GM12873 (cell line): ENCODE measurements at regions not wholly inside any gene's neighbourhood (a gene's known extent, or its start where the extent isn't known, plus 50 kb on each side); places are given as distances from the start of the nearest gene placed in this dataset.

Experiments used
- TF ChIP-seq, protein P1 (sequence below): IDR thresholded peaks from 2 replicates; pipeline ENCODE4 v1.5.1; 2012; ENCODE audit warnings: low read depth, mild to moderate bottlenecking, moderate library complexity, low read length, control low read depth; ENCODE audit not compliant: insufficient read depth; ENCODE audit errors: missing control alignments

DNA sequence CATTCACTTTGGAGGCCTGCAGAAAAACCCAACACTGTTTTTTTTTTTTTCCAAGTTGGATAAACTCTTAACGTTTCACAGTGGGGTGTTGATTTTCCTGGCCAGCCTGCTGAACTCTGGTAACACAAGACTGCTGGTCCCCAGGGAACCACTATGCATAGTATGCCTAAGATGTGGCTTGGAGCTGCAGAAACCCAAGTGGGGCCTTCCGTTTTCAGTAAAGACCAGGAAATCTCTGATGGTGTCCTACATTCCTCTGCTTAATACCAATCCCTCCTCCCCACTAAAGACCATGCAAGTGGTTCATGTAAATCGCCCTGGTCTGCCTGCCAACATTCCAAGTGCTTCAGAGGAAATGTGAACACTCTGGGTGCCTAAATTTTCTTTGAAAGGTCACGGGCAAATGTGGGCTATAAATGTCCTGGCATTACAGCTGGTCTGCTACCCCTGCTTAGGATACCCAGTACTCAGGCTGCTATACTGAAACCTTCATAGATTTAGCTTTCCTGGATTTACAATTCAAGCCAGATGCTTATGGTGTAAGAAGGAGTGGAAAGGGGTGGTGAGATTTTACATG is 615.4 kb downstream of the MAFB start:
- TF ChIP-seq, protein P1, sequence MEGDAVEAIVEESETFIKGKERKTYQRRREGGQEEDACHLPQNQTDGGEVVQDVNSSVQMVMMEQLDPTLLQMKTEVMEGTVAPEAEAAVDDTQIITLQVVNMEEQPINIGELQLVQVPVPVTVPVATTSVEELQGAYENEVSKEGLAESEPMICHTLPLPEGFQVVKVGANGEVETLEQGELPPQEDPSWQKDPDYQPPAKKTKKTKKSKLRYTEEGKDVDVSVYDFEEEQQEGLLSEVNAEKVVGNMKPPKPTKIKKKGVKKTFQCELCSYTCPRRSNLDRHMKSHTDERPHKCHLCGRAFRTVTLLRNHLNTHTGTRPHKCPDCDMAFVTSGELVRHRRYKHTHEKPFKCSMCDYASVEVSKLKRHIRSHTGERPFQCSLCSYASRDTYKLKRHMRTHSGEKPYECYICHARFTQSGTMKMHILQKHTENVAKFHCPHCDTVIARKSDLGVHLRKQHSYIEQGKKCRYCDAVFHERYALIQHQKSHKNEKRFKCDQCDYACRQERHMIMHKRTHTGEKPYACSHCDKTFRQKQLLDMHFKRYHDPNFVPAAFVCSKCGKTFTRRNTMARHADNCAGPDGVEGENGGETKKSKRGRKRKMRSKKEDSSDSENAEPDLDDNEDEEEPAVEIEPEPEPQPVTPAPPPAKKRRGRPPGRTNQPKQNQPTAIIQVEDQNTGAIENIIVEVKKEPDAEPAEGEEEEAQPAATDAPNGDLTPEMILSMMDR = no peak

DNA sequence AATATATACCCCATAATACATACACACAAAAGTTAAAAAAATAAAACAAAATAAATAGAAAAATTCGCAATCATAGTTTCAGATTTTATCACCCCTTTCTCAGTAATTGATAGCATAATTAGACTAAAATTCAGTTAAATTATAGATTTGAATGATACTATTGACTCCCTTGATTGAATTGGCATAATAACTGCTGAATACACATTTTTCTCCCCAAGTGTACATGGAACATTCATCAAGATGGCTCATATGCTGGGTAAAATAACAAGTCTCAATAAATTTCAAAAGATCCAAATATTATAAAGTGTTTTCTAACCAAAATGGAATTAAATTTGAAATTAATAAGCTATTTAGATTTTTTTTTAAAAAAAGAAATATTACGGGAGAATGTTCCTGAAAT is 616.1 kb downstream of the MAFB start:
- TF ChIP-seq, protein P1 = no peak

DNA sequence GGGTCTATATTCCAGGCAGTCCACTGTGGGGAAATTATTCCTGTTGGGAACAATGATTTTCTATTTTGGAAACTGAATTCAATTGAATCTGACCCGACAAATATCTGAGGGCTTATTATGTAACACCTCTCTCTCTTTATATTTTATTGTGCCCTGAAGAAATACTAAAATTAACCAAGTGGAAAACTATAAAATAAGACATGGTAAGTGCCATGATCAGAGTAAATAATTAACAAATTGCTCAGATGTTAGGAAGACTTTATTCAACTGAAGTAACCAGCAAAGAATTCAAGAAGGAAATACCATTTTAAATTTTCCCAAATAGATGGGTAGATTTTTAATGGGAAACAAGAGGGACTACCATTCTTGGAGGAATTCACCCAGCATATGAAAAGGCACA is 632.9 kb downstream of the MAFB start:
- TF ChIP-seq, protein P1 = no peak

DNA sequence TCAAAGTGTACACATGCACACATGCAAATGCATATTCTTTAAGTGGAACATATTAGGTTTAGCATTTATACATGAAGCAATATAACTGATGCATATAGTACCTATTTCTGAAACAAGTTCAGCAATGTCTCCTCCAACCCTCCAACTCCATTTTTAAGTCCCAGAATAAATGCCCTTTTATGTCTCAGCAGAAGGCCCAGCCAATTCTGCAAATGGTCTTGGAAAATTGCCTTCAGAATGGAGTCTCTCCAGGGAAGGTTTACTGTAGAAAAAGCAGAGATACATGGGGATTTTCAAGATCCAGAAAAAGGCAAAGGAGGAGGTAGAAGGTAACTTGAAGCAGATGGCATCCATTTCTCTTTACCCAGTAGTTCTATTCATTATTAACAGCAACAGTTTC is 633.3 kb downstream of the MAFB start:
- TF ChIP-seq, protein P1 = no peak

DNA sequence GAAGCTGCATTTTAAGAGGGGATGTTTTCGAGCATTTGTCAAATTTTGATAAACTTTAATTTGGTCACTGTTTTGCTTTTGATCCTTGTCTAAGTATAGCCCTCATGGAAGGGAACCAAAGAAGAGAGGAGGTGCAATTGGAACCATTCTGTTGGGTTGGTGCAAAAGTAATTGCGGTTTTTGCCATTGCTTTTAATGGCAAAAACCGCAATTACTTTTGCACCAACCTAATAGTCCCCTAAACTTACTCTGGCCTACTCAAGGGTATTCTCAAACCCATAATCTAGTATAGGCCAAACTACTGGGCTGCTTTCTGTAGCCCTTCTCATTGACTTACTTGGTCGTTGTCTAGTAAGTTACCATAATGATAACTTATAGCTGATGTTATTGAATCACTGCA is 634.7 kb downstream of the MAFB start:
- TF ChIP-seq, protein P1 = no peak

DNA sequence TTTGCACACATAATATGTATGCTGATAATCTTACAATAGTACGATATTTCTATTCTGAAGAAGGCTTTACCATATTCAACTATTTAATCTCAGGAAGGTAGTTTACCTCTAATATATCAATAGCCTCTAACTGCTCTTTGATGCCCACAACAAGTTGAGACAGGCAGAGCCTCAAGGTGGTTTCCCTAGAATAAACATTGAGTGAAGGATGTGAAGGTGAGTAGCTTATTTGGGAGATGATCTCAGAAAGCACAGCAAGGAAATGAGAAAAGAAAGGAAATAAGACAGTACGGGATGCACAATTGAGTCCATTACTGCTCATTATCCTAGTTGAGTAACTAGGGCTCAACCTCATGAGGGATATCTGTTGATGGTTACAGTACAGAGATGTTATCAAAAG is 638.4 kb downstream of the MAFB start:
- TF ChIP-seq, protein P1 = no peak

DNA sequence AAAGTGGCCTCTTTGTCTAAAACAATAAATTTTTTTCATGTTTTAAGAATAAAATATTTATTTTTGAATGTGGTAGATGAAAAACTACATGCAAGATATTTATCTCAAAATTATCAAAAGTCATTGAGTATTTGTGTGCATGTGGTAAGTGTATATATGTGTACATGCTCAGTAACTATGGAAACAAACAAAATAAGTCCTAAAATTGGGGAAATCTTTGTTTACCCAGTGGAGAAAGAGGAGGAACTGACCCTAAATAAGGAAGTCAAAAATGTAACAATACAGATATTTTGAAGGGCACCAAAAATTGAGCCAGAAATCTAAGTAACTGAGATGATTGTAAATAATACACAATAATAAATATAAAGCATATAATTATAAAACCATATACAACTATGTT is 639.2 kb downstream of the MAFB start:
- TF ChIP-seq, protein P1 = no peak
